Adrenal gland (tissue), 9 donors: ENCODE measurements at regions not wholly inside any gene's neighbourhood (a gene's known extent, or its start where the extent isn't known, plus 50 kb on each side); places are given as distances from the start of the nearest gene placed in this dataset.
"Not testable (repeated sequence)": the region's sequence is repeated elsewhere in the genome, so short reads cannot be mapped to it uniquely, and the experiment has no call there.

Experiments used
- DNase-seq, 7 donors: peaks; one replicate each; pipeline ENCODE4 v3.0.0-alpha.2; 2019 to 2020
- H3K27ac ChIP-seq, 5 donors: fragments of 200-600 bp; sonication (generic) in 4 of 5; 1 replicate in 3 of 5; 2 replicates in 2 of 5; pipeline versions ENCODE4 v1.5.1 to v1.8.0; 2016 to 2020; ENCODE audit warnings: mild to moderate bottlenecking in 1 of 5
- H3K27me3 ChIP-seq: fragments of 200-600 bp; 2 replicates; pipeline ENCODE4 v1.8.0; 2021
- H3K36me3 ChIP-seq, 2 donors: fragments of 200-600 bp; replicated peaks in 1 of 2; 1 replicate in 1 of 2; 2 replicates in 1 of 2; pipeline versions ENCODE4 v1.5.1 to v1.8.0; 2018 to 2022
- H3K4me1 ChIP-seq, 2 donors: fragments of 200-600 bp; replicated peaks in 1 of 2; 1 replicate in 1 of 2; 2 replicates in 1 of 2; pipeline versions ENCODE4 v1.5.1 to v1.8.0; 2018 to 2021
- H3K4me3 ChIP-seq, 4 donors: fragments of 200-600 bp; sonication (generic) in 3 of 4; one replicate each; pipeline ENCODE4 v1.5.1; 2016 to 2018
- H3K9me3 ChIP-seq, 3 donors: fragments of 200-600 bp; sonication (generic) in 1 of 3; replicated peaks in 1 of 3; 1 replicate in 2 of 3; 2 replicates in 1 of 3; pipeline versions ENCODE4 v1.5.1 to v1.8.0; 2016 to 2021
- WGBS, 4 donors: extraction: QIAGEN DNeasy Blood & Tissue Kit in 2 of 4; methylation state at CpG; one replicate each; pipeline versions ENCODE4 v1.1.5 to v1.1.7; 2013 to 2017; 5-methylcytosine and 5-hydroxymethylcytosine counted together
- intact Hi-C, 2 donors: fragments of 100-400 bp; cut with DNase I; formaldehyde crosslinking; loops; one replicate each; pipeline versions ENCODE4 v1.14.1 to v1.15.0; 2022 to 2023
- donor health status: healthy with polysubstance abuse.
- donor health status: Bipolar disorder and iron deficiency.
- donor health status: DM: yes; HTN: yes; CAD: no.
- donor health status: DM: no; HTN: no; CAD: no.
- donor health status: DM: no; HTN: no; CAD: no.

- H3K9me3 ChIP-seq = not testable (repeated sequence)
These were observed 69.5 kb downstream of the NPIPA7 start for GRCh38 chr16:16448423-16448822.

GRCh38 chr16:16449712-16450237 is 70.8 kb downstream of the NPIPA7 start:
- DNase-seq = not testable (repeated sequence)
- 70 to 81% (median 77%) methylated on average over 3 to 4 of the region's 4 CpGs for WGBS, 4 donors

More at GRCh38 chr16:16448423-16448822, 69.5 kb downstream of the NPIPA7 start:
- H3K4me1 ChIP-seq, H3K4me3 ChIP-seq, H3K27me3 ChIP-seq, intact Hi-C loops, H3K36me3 ChIP-seq, H3K27ac ChIP-seq, DNase-seq: not testable (repeated sequence)
- WGBS, 4 donors = 60 to 74% (median 65%) methylated on average over 1 to 2 of the region's 6 CpGs; no CpG with 5 or more reads in 1 of the 4 donors

GRCh38 chr16:16451721-16452410 is 72.9 kb downstream of the NPIPA7 start:
- H3K4me1 ChIP-seq, H3K27ac ChIP-seq, H3K36me3 ChIP-seq, H3K4me3 ChIP-seq, H3K27me3 ChIP-seq, DNase-seq, H3K9me3 ChIP-seq, intact Hi-C loops: not testable (repeated sequence)
- 0 to 9% (median 6%) methylated on average over 1 to 5 of the region's 10 CpGs; no CpG with 5 or more reads in 1 of the 4 donors for WGBS, 4 donors

More at GRCh38 chr16:16449712-16450237, 70.8 kb downstream of the NPIPA7 start:
- intact Hi-C loops, H3K36me3 ChIP-seq, H3K9me3 ChIP-seq, H3K27me3 ChIP-seq, H3K4me1 ChIP-seq, H3K4me3 ChIP-seq, H3K27ac ChIP-seq: not testable (repeated sequence)

GRCh38 chr16:16458579-16458978 is 79.6 kb downstream of the NPIPA7 start:
- H3K9me3 ChIP-seq, H3K36me3 ChIP-seq, H3K27me3 ChIP-seq, H3K27ac ChIP-seq, H3K4me3 ChIP-seq, H3K4me1 ChIP-seq, intact Hi-C loops, DNase-seq: not testable (repeated sequence)
- WGBS, 4 donors = 73% methylated on average over 1 of the region's 5 CpGs; no CpG with 5 or more reads in 3 of the 4 donors

- intact Hi-C loops, H3K4me1 ChIP-seq, H3K27me3 ChIP-seq, H3K9me3 ChIP-seq, H3K36me3 ChIP-seq, H3K27ac ChIP-seq, H3K4me3 ChIP-seq, DNase-seq: not testable (repeated sequence)
- WGBS, 4 donors = 67 to 88% (median 86%) methylated on average over 1 to 5 of the region's 6 CpGs
These were observed 84.9 kb downstream of the NPIPA7 start for GRCh38 chr16:16463792-16464191.

GRCh38 chr16:16488919-16489318 is 110.0 kb downstream of the NPIPA7 start:
- H3K27ac ChIP-seq, H3K27me3 ChIP-seq, DNase-seq, H3K4me3 ChIP-seq, H3K4me1 ChIP-seq, intact Hi-C loops, H3K9me3 ChIP-seq, H3K36me3 ChIP-seq: not testable (repeated sequence)
- WGBS, 4 donors = 86 to 94% (median 88%) methylated on average over 4 of the region's 4 CpGs

- DNase-seq, intact Hi-C loops, H3K36me3 ChIP-seq, H3K27ac ChIP-seq, H3K4me1 ChIP-seq, H3K9me3 ChIP-seq, H3K27me3 ChIP-seq, H3K4me3 ChIP-seq: not testable (repeated sequence)
- no CpG with 5 or more reads among the region's 15 CpGs for WGBS, 4 donors
These were observed 110.5 kb downstream of the NPIPA7 start for GRCh38 chr16:16489466-16489865.

- DNase-seq, H3K27ac ChIP-seq, H3K4me3 ChIP-seq, H3K36me3 ChIP-seq, intact Hi-C loops, H3K9me3 ChIP-seq, H3K27me3 ChIP-seq, H3K4me1 ChIP-seq: not testable (repeated sequence)
- WGBS, 4 donors = 33 to 66% (median 50%) methylated on average over 1 to 3 of the region's 8 CpGs; no CpG with 5 or more reads in 1 of the 4 donors
These were observed 115.2 kb downstream of the NPIPA7 start for GRCh38 chr16:16494114-16494513.

GRCh38 chr16:16494998-16495397 is 116.1 kb downstream of the NPIPA7 start:
- 20 to 29% (median 29%) methylated on average over 4 to 8 of the region's 11 CpGs; no CpG with 5 or more reads in 1 of the 4 donors for WGBS, 4 donors

GRCh38 chr16:16499875-16500274 is 120.9 kb downstream of the NPIPA7 start:
- H3K4me3 ChIP-seq, H3K9me3 ChIP-seq, H3K36me3 ChIP-seq, H3K4me1 ChIP-seq, H3K27ac ChIP-seq, H3K27me3 ChIP-seq, intact Hi-C loops, DNase-seq: not testable (repeated sequence)
- no CpG with 5 or more reads among the region's 8 CpGs for WGBS, 4 donors

More at GRCh38 chr16:16494998-16495397, 116.1 kb downstream of the NPIPA7 start:
- H3K27me3 ChIP-seq, H3K9me3 ChIP-seq, H3K4me3 ChIP-seq, H3K36me3 ChIP-seq, DNase-seq, H3K4me1 ChIP-seq, intact Hi-C loops, H3K27ac ChIP-seq: not testable (repeated sequence)

GRCh38 chr16:16507041-16507440 is 128.1 kb downstream of the NPIPA7 start:
- H3K27me3 ChIP-seq, H3K9me3 ChIP-seq, DNase-seq, intact Hi-C loops, H3K36me3 ChIP-seq, H3K4me1 ChIP-seq, H3K27ac ChIP-seq, H3K4me3 ChIP-seq: not testable (repeated sequence)
- no CpG with 5 or more reads among the region's 1 CpG for WGBS, 4 donors
